GM12892 (cell line): ENCODE measurements at regions not wholly inside any gene's neighbourhood (a gene's known extent, or its start where the extent isn't known, plus 50 kb on each side); places are given as distances from the start of the nearest gene placed in this dataset.

Experiments
- POLR2A ChIP-seq: IDR thresholded peaks from 2 replicates; pipeline ENCODE4 v1.6.1; 2011; ENCODE audit warnings: low read depth, low read length, control low read depth
- POLR2AphosphoS5 ChIP-seq: IDR thresholded peaks from 2 replicates; pipeline ENCODE4 v1.6.1; 2011; ENCODE audit warnings: low read depth, low read length, control low read depth

GRCh38 chr20:22063753-22064152 lies 358.3 kb downstream of the PAX1 start:
- TF ChIP-seq POLR2AphosphoS5, result no peak
- no peak for TF ChIP-seq POLR2A
